ENCODE measurements at regions not wholly inside any gene's neighbourhood (a gene's known extent, or its start where the extent isn't known, plus 50 kb on each side); places are given as distances from the start of the nearest gene placed in this dataset.
"Not testable (repeated sequence)": the region's sequence is repeated elsewhere in the genome, so short reads cannot be mapped to it uniquely, and the experiment has no call there.

DNA sequence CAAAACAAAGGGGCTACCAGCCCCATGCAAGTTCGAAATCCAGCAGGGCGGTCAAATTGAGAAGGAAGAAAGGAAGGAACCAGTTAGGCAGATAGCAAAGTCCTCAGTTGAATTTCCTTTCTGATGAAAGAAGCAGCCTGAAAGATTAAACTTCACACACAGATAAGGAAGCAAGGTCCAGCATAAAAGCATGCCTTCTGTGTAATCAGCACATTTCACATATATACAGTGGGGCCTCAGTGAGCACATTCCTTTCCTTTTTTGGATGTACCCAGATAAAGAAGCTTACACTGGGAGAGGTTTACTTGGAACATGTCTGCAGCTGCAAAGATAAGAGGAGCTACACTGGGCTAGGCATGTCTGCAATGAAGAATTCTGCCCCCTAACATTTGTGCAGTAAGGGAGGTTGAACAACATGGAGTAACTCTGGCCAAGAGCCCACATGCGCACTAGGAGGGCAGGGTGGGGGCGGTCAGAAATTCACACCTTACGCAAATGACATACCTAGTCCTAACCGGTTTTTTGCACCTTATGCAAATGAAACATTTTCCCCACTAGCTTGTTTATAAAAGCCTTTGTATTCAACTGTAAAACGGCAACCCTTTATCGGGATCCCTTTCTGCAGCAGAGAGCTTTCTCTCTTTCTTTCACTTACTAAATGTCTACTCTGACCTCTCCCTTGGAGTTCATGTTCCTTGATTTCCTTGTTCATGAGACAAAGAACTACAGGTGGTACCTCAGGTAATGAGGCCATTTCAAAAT lies 149.7 kb upstream of the FBXL17 start:
- no peak for DNase-seq (ENCODE audit: low spot score)

DNA sequence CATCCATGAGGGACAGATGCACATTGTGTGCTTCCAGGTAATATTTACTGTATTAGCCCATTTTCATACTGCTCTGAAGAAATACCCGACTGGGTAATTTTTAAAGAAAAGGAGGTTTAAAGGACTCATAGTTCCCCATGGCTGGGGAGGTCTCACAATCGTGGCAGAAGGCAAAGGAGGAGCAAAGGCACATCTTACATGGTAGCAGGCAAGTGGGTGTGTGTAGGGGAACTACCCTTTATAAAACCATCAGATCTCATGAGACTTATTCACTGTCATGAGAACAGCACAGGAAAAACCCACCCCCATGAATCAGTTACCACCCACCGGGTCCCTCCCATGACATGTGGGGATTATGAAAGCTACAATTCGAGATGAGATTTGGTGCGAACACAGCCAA lies 148.8 kb upstream of the FBXL17 start:
- DNase-seq (ENCODE audit: low spot score): no peak

DNA sequence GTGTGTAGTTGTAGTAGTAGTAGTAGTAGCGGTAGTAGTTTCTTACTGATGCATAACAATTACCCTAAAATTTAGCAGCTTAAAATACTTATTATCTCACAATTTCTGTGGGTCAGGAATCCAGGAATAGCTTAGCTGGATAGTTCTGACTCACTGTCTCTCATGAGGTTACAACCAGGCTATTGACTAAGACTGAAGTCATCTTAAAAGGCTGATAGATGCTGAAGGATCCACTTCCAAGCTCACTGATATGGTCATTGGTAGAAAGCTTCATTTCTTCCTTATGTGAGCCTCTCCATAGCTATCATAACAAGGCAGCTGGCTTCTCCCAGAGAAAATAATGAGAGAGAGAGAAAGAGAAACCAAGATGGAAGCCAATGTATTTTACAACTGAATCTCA lies 147.5 kb upstream of the FBXL17 start:
- DNase-seq (ENCODE audit: low spot score): no peak

DNA sequence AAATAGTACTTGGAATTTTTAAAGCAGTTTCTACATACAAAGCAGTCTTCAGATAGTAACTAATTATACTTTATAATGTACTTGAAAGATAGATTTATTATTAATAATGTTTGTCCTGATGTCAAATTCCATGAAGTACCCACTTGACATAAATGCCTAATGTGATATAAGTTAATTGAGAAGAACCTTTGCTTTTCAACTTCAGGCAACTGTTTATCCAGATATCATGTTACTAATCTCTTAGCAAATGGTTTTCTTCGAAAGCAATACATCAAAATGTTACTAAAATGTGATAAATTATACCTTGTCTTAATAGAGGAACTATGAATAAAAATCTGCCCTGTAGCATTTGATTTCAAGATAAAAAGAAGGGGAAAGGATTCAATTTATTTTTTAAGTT lies 146.8 kb upstream of the FBXL17 start:
- no peak for DNase-seq (ENCODE audit: low spot score)

DNA sequence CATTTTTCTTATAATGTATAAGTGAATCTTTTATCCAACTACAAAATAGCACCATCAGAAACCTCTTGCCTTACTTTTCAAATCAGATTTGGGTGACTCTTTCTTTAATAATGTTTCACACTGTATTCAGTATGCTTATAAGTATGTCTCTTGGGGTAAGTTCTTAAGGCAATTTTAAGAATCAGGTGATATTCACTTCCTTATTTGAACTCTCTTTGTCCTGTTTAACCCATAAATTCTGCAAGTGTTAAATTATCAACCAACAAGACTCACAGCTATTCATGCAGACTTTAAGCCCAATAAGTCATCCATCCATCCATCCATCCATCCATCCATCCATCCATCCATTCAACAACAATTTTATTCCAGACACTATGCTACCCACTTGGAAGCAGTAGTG lies 142.7 kb upstream of the FBXL17 start:
- DNase-seq (ENCODE audit: low spot score): no peak

DNA sequence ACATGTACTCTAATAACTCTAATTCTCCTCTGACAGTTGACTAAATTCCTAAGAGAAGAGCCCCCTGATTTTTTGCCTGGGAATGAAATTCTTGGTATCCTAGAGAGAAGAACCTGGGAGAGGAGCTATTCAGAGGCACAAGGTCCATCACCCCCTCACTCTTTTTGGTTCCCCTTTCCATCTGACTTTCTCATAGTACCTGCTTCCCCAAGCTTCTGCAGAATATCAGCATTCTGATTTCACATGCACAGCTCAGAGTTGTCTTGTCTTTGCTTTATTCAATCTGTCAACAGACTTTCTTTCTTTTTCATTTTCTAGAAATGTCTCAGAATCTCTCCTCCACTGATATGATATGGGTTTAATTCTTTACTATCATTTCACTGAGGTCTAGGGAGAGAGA lies 141.5 kb upstream of the FBXL17 start:
- DNase-seq (ENCODE audit: low spot score): no peak

DNA sequence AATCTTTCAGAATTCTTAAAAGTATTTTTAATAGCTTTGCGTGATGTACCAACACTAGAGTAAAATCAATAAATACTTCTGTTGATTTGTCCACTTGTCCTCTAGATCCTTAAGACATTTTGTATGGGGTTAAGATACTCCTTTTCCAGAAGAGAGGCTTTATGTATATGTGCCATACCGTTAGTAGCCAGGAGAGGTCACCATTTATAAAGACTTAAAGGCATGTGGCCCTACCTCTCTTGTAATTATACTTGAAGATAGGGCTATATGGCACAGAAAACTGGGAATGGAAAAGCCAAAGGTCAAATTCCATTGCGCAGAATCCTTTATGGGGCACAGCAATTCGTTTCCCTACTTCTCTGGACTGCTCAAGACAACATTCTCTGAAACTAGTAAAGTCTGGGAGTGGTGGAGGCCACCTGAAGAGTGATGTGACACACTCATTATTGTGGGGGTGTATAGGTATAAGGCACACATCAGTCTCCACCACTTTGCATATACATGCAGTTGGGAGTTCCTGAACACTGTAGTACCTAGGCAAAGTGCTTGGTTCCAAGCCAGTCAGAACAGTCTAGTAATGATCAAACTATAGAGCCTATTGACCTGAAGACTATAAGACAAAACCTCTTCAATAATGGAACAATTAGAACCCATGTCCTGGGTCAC lies 140.1 kb upstream of the FBXL17 start:
- peak; percentile 76 for DNase-seq (ENCODE audit: low spot score)

DNA sequence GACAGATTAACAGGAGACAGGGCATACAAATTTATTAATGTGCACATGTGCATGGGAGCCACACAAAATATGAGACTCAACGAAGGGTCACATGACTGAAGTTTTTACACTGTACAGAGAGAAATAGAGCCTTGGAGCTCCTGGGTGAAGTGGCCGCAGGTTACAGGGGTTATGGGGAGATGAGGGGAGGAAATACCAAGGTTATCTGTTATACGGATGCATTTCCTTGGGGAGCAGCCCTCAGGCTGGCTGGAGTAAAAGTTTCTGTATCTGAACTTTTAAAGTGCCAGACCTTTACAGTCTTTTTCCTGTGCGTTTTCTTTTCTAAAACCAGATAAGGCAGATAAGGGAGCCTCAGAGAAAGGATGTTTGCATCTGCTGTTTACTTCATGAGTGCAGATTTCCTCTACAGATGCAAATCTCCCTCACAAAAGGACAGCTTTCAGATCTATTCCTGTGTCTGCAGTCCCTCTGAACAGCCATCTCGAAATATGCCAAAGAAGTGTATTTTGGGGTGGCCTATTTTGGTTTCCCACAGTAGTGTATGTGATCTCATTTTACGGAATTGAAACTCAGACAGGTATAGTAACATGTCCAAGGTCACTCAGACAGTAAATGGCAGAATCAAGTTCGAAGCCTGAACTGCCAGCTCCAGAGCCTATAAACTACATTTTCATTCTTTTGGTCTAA lies 139.3 kb upstream of the FBXL17 start:
- DNase-seq (ENCODE audit: low spot score): no peak

DNA sequence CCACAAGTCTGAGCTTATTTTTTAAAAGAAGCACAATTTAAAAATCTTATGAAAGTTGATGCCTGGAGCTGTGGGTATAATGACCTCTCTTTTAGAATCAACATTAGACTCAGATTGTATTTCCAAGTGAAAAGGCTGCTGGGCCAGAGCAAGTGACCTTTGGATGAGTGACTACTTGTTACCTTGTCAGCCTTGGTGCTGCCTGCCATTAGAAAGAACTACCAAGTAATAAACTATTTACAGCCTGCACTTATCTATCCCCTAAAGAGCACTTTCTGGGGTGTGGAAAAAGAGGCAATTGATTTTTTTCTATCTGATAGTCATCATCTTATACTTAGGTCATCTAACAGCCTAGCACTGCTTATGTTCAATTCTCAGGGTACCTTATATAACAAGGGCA lies 134.9 kb upstream of the FBXL17 start:
- DNase-seq (ENCODE audit: low spot score): no peak

DNA sequence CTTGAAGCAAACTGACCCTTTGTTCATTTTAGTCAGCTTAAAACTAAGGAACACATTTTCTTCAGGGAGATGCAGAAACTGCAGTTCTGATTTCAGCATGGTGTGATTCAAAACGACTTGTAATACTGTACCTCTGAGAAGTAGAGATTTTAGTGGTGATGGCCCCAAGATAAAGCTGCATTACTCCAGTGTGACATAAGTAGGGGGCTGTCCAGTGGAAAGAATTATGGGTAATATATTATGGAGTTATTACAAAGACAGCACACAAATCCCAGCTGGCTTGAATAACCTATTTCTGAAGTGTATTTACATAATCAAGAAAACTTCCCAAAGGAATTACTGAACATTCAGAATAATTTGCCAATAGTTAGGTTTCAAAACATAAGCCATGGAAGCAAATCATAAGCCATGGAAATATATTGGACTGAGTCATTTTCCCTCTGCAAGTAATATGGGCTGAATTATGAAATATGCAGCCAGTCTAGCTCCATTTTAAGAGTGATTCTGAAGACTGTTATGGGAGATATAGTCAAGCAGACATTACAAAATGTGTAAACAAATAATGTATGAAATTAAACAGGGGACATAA lies 133.7 kb upstream of the FBXL17 start:
- no peak for DNase-seq (ENCODE audit: low spot score)

DNA sequence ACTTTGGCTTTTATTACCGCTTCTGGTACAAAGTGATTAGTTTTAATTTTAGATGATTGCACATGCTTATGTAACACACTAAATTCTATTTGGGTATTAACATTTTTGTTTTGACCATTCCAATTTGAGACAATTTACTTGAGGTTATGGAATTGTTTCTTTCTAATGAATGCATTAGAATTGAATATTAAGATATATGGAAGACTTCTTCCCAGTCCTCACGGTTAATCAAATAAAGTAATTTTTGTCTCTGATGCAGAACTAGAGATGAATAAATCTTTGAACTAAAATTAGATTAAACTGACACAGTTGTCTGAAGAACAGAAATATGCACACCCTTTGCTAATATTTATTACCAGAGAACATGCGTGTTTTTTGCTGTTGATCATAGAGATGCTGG lies 127.1 kb upstream of the FBXL17 start:
- DNase-seq (ENCODE audit: low spot score): no peak

DNA sequence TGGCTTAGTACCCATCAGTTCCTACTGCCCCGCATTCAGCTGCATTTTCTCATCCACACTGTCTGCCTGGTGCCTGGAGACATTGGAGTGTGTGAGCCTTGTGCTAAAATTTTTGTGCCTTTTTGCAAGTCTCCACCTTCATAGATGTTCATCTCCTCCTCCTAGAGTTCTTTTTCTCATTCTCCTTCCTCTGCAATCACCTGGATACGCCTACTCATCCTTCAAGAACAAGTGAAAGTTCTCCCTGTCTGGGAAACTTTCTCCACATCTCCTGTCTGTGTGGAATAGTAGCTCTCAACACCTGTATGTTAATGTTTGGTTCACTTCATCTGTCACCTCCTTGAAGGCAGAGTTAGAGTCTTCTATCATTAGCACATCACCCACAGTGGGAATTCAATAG lies 125.7 kb upstream of the FBXL17 start:
- DNase-seq (ENCODE audit: low spot score): no peak

DNA sequence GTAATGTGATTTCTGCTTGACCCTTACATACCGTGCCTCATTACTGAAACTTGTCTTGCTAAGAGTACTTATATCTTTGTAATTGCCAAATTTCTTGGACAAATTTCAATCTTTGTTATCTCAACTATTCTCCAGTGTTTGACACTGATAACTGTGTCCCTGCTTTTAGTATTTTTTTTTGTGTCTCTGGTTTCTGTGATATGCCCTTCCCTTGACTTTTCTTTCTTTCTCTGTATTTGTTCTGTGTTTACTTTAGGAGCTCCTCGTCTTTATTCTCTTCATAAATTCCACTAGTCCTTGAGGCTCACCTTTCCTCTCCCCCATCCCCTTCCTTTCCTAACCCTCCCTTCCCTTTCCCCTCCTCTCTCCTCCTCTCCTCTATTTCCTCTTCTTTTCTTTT lies 123.7 kb upstream of the FBXL17 start:
- DNase-seq (ENCODE audit: low spot score): no peak

DNA sequence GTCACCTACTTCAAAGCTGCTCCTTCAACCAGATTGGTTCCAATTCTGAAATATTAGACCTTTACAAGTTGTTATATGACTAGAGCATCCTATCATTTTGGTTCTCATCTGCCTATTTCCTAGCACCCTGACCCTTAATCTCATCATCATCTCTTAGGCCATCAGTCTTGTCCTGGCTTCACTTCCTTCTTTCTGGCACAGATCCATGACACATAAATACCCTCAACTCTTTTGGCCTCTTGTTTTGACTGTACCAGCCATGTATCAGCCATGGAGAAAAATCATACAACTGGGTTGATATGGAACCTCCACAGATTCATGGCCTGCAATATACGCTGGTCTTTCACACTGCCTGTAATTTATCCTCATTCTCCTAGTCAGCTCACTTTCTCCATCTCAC lies 123.1 kb upstream of the FBXL17 start:
- no peak for DNase-seq (ENCODE audit: low spot score)

DNA sequence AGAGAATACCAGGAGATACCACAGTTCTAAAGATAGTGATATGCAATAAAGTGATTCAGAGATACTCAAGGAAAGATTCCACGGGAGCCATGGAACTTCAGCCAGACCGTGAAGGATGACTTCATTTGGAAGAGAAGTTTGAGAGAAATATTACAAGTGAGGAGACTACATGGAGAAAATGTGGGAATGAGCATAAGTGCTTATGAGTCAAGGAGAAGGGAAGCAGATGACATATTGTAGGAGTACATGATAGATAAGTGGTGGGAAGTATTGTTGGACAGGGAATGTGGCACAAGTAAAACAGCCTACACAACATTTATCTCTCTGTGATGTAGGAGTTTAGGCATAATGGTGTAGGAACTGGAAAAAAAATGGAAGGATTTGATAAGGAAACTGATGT lies 122.1 kb upstream of the FBXL17 start:
- no peak for DNase-seq (ENCODE audit: low spot score)

DNA sequence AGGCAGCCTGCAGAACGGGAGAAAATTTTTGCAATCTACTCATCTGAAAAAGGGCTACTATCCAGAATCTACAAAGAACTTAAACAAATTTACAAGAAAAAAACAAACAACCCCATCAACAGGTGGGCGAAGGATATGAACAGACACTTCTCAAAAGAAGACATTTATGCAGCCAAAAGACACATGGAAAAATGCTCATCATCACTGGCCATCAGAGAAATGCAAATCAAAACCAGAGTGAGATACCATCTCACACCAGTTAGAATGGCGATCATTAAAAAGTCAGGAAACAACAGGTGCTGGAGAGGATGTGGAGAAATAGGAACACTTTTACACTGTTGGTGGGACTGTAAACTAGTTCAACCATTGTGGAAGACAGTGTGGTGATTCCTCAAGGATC lies 113.7 kb upstream of the FBXL17 start:
- DNase-seq (ENCODE audit: low spot score): not testable (repeated sequence)

DNA sequence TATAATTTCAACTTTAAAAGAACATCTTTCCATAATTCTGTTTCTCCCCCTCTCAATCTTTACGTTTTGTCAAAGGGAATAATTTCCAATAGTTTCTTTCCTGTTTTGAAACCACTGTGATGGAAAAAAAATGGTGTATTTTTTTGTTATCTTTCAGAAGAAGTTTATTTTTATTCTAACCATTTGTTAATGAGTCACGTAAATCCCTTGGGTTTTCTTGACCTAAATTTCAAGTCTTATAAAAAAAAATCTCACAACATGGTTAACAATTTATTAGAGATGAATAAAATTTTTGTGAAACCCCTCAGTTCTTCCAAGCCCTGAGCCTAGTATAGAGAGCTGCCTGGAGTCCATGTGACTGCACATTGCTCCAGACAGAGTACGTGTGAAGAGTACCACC lies 106.1 kb upstream of the FBXL17 start:
- DNase-seq (ENCODE audit: low spot score): no peak

DNA sequence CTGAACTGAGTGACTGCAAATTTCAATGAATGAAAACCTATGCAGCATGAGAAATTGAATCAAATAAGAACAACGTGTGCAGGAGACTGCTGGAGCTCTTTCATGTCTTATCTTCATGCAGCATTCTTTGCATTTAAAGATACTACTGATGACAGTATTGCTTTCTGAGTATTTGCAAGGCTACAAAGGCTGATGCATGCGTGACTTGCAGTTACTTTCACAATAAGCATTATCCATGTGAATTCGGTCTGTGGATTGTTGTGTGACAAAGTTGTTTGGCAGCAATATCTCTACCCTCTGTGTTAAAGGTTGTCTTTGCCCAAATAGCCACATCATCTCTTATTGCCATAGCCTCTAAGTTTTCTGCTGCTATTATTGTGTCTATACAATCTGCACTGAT lies 102.1 kb upstream of the FBXL17 start:
- DNase-seq (ENCODE audit: low spot score): no peak

DNA sequence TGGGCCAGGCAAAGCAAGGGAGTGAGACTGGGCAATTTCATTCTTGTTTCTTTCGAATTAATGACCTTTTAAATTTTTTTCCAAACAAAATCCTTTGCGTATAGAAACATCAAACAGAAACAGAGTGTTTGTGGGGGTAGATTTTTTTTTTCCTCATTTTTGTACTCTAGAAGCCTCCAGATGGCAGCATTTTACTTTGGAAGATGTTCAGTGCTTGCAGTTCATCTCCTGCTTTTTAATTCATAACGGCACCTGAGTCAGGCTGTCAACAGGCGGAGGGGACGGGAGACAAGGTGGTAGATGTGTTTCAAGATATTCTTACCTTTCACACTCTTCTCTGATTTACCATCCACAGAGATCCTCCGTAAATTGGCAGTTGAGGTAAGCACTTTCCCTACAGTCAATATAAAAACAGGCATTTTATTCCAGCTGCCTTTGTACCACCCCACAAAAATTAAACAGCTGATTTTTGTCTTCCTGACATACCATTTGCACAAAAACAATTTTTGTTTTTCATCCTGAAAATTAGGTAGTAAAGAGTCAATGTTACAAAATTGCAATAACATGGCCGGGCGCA lies 99.5 kb upstream of the FBXL17 start:
- DNase-seq (ENCODE audit: low spot score): peak; percentile 66

DNA sequence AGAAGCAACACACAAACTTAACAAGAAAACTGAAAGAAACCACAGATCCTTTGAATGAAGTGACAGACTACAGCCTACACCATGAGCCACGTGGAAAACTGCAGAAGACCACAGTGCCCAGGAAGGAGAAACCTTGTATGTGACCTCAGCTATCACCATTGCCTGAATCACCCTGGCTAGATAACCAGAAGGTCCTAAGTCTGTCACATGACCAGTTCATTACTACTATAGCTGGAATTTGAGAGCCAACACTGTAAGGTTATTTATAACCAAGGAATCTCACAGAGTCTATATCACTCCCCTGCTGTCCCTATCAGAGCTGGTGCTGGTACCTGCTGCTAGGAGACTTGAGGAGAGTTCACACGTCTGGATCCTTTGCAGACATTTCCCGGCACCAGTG lies 90.3 kb upstream of the FBXL17 start:
- no peak for DNase-seq (ENCODE audit: low spot score)

DNA sequence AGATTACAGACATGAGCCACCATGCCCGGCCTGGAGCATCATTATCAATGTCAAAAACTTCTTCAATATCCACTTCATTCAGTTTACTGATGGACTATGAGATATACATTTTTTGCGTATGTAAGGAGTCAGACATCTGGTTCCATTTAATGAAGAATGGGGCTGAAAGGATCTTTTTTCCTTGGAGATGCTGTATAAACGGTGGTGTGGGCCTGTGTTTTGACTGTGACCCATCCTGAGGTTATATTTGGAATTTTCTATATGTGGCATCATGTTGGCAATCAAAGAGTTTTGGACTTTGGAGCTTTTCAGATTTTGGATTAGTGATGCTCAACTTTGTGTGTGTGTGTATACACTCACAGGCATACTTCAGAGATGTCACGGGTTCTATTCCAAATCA lies 85.7 kb upstream of the FBXL17 start:
- no peak for DNase-seq (ENCODE audit: low spot score)
